DOHH2 (cell line): ENCODE measurements at regions not wholly inside any gene's neighbourhood (a gene's known extent, or its start where the extent isn't known, plus 50 kb on each side); places are given as distances from the start of the nearest gene placed in this dataset.

Experiments
- H3F3A ChIP-seq: fragments of 200-600 bp; sonication (generic), shearing (Covaris generic); 2 replicates; pipeline ENCODE4 v1.6.0; 2016; ENCODE audit warnings: antibody characterized with exemption, mild to moderate bottlenecking; ENCODE audit not compliant: control insufficient read depth, insufficient read depth
- H3K27ac ChIP-seq: fragments of 200-600 bp; sonication (generic); 2 replicates; pipeline ENCODE4 v1.5.1; 2014; ENCODE audit warnings: low read depth, mild to moderate bottlenecking, low read length, moderate library complexity
- H3K27me3 ChIP-seq: fragments of 200-600 bp; sonication (generic); 2 replicates; pipeline ENCODE4 v1.6.1; 2014; ENCODE audit warnings: mild to moderate bottlenecking, low read length, mixed read lengths; ENCODE audit not compliant: control insufficient read depth
- H3K36me3 ChIP-seq: fragments of 200-600 bp; sonication (generic); 2 replicates; pipeline ENCODE4 v1.6.1; 2014; ENCODE audit warnings: mild to moderate bottlenecking, low read length, moderate library complexity, mixed read lengths; ENCODE audit not compliant: control insufficient read depth
- H3K4me1 ChIP-seq: fragments of 200-600 bp; sonication (generic); 2 replicates; pipeline ENCODE4 v1.6.1; 2014; ENCODE audit warnings: mild to moderate bottlenecking, low read length, mixed read lengths; ENCODE audit not compliant: control insufficient read depth
- H3K4me2 ChIP-seq: fragments of 200-600 bp; sonication (generic); 2 replicates; pipeline ENCODE4 v1.6.0; 2014; ENCODE audit warnings: mild to moderate bottlenecking, low read length, moderate library complexity
- H3K4me3 ChIP-seq: fragments of 200-600 bp; sonication (generic); 2 replicates; pipeline ENCODE4 v1.5.1; 2014; ENCODE audit warnings: mild to moderate bottlenecking, low read length, mixed read lengths
- H3K79me2 ChIP-seq: fragments of 200-600 bp; sonication (generic); 2 replicates; pipeline ENCODE4 v1.6.1; 2014; ENCODE audit warnings: mild to moderate bottlenecking, low read length, mixed read lengths; ENCODE audit not compliant: control insufficient read depth
- H3K9me2 ChIP-seq: fragments of 200-600 bp; sonication (generic); replicated peaks from 2 replicates; pipeline ENCODE4 v1.6.1; 2014; ENCODE audit warnings: mild to moderate bottlenecking, low read length, mixed read lengths; ENCODE audit not compliant: control insufficient read depth
- H3K9me3 ChIP-seq: fragments of 200-600 bp; sonication (generic); 2 replicates; pipeline ENCODE4 v1.6.1; 2014; ENCODE audit warnings: antibody characterized with exemption, low read length, mixed read lengths; ENCODE audit not compliant: control insufficient read depth, insufficient read depth
- H4K20me1 ChIP-seq: fragments of 200-600 bp; sonication (generic); 2 replicates; pipeline ENCODE4 v1.6.0; 2014; ENCODE audit warnings: low read depth, mild to moderate bottlenecking, antibody characterized with exemption, low read length, moderate library complexity; ENCODE audit not compliant: control insufficient read depth, insufficient read depth
- EZH2phosphoT487 ChIP-seq: fragments of 200-600 bp; sonication (generic); IDR thresholded peaks from 2 replicates; pipeline ENCODE4 v1.6.1; 2017; ENCODE audit warnings: borderline replicate concordance, mild to moderate bottlenecking, antibody characterized with exemption, low read length, moderate library complexity, mixed read lengths
- TF ChIP-seq, protein P1 (sequence below): fragments of 200-600 bp; sonication (generic); IDR thresholded peaks from one replicate; pipeline ENCODE4 v1.5.1; 2014; ENCODE audit warnings: antibody characterized with exemption, mild to moderate bottlenecking, low read depth, low read length; ENCODE audit not compliant: poor library complexity, severe bottlenecking

DNA sequence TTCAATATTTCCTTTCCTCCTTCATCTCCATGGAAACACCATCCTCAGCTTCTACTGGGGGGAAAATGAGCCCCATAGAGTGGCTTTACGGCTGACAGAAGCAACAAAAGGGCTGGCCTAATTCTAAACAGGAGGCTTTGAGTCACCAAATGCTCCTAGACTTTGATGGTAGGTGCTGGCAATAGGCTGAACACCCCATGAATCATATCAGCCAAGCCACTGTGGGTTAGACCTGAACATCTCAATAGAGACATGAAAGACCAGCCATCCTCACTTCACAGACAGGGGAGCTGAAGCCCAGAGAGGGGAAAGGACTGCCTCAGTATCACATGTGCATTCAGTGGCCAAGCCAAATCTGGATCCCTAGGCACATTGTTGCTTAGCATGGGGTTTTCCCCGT, 107.6 kb downstream of the AMER1 start:
- Histone ChIP-seq H3K4me1 (no peaks in the 10 kb centered on the region), H3K36me3 (no peaks in the 10 kb centered on the region), H3K9me2 (no peaks in the 10 kb centered on the region), H3K4me3 (no peak overlapping the region), H3K79me2 (no peaks in the 10 kb centered on the region), H4K20me1 (no peaks in the 10 kb centered on the region), H3F3A (no peaks in the 10 kb centered on the region), H3K27ac (no peak overlapping the region), H3K4me2 (no peak overlapping the region), H3K27me3 (no peaks in the 10 kb centered on the region), H3K9me3 (no peaks in the 10 kb centered on the region)
- TF ChIP-seq, protein P1, sequence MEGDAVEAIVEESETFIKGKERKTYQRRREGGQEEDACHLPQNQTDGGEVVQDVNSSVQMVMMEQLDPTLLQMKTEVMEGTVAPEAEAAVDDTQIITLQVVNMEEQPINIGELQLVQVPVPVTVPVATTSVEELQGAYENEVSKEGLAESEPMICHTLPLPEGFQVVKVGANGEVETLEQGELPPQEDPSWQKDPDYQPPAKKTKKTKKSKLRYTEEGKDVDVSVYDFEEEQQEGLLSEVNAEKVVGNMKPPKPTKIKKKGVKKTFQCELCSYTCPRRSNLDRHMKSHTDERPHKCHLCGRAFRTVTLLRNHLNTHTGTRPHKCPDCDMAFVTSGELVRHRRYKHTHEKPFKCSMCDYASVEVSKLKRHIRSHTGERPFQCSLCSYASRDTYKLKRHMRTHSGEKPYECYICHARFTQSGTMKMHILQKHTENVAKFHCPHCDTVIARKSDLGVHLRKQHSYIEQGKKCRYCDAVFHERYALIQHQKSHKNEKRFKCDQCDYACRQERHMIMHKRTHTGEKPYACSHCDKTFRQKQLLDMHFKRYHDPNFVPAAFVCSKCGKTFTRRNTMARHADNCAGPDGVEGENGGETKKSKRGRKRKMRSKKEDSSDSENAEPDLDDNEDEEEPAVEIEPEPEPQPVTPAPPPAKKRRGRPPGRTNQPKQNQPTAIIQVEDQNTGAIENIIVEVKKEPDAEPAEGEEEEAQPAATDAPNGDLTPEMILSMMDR: no peak
- no peak for TF ChIP-seq EZH2phosphoT487

DNA sequence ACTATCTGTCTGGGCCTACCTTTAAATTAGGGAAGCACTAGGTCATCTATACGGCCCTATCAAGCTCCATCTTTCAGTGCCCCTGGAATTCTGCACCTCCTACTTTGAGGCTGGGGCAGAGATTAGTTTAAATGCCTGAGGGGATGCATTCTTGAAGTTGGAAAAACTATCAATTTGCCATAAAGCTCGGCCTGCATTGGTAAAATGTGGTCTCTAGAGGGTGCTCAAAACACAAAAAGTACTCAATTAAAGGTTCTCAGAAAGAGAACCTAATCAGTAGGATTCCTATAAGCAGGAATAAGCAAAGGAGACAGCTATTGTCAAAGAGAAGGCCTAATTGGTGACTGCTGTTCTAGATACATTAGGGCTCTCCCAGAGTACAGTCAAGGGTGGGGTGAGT, 111.7 kb downstream of the AMER1 start:
- Histone ChIP-seq H4K20me1 (no peaks in the 10 kb centered on the region), H3K27me3 (no peaks in the 10 kb centered on the region), H3K36me3 (no peaks in the 10 kb centered on the region), H3K27ac (no peak overlapping the region), H3K4me1 (no peaks in the 10 kb centered on the region), H3K4me3 (no peak overlapping the region), H3K79me2 (no peaks in the 10 kb centered on the region), H3K9me3 (no peaks in the 10 kb centered on the region), H3F3A (no peaks in the 10 kb centered on the region), H3K4me2 (no peak overlapping the region), H3K9me2 (no peaks in the 10 kb centered on the region)
- TF ChIP-seq, protein P1: peak; percentile 39
- TF ChIP-seq EZH2phosphoT487: no peak
